Body of pancreas (tissue), 4 donors: ENCODE measurements at regions not wholly inside any gene's neighbourhood (a gene's known extent, or its start where the extent isn't known, plus 50 kb on each side); places are given as distances from the start of the nearest gene placed in this dataset.

Source experiments
- CTCF ChIP-seq, 7 experiments: fragments of 450-650 bp in 4 of 7; fragments of 200-600 bp in 3 of 7; sonication (generic) in 3 of 7; IDR thresholded peaks; one replicate each; pipeline ENCODE4 v1.5.1; 2016 to 2019; ENCODE audit warnings: antibody characterized with exemption in 7 of 7
- POLR2A ChIP-seq, 3 donors: fragments of 450-650 bp; IDR thresholded peaks; one replicate each; pipeline ENCODE4 v1.6.1; 2016; ENCODE audit warnings: antibody characterized with exemption in 3 of 3, mild to moderate bottlenecking in 2 of 3

GRCh38 chr11:121727942-121728341 lies 275.2 kb upstream of the SORL1-AS1 start:
- TF ChIP-seq CTCF (IDR thresholded peaks at IDR 0.05) (no peak), POLR2A (IDR thresholded peaks at IDR 0.05) (no peak)
